ENCODE measurements at regions not wholly inside any gene's neighbourhood (a gene's known extent, or its start where the extent isn't known, plus 50 kb on each side); places are given as distances from the start of the nearest gene placed in this dataset.

DNA sequence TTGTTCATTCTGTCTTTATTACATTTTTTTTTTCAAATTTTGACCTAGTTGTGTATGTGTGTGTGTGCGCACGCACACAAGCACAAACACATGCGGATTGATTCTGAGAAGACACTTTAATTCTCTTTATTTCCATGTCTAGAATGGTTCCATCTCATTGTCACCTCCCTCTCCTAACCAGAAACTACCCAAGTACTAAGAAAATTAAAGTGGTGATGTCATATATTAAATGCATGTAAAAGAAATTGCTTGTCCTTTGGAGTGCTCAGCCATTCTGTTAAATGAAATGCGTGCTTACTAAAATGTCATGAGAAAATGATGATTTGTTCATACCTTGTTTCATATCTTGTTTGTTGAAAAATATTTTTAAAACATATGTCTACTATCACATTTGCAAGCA, 1297.0 kb upstream of the TENM3 start:
- TF ChIP-seq, protein P1, sequence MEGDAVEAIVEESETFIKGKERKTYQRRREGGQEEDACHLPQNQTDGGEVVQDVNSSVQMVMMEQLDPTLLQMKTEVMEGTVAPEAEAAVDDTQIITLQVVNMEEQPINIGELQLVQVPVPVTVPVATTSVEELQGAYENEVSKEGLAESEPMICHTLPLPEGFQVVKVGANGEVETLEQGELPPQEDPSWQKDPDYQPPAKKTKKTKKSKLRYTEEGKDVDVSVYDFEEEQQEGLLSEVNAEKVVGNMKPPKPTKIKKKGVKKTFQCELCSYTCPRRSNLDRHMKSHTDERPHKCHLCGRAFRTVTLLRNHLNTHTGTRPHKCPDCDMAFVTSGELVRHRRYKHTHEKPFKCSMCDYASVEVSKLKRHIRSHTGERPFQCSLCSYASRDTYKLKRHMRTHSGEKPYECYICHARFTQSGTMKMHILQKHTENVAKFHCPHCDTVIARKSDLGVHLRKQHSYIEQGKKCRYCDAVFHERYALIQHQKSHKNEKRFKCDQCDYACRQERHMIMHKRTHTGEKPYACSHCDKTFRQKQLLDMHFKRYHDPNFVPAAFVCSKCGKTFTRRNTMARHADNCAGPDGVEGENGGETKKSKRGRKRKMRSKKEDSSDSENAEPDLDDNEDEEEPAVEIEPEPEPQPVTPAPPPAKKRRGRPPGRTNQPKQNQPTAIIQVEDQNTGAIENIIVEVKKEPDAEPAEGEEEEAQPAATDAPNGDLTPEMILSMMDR (IDR thresholded peaks at IDR 0.05) = no peak
- no peak for TF ChIP-seq POLR2A (IDR thresholded peaks at IDR 0.05)

All from heart left ventricle (tissue), 13 donors.